HepG2 (cell line): ENCODE measurements at regions not wholly inside any gene's neighbourhood (a gene's known extent, or its start where the extent isn't known, plus 50 kb on each side); places are given as distances from the start of the nearest gene placed in this dataset.

Experiments used
- ATAC-seq: fragments of 200-7000 bp; cut with Tn5 transposase; 3 replicates; pipeline ENCODE4 v1.9.1; 2020; ENCODE audit warnings: mild to moderate bottlenecking, moderate library complexity
- BruUV-seq: library from RNA; stranded (reverse); fragments of 400-500 nt; replicated peaks from 2 replicates; lab custom pipeline; 2021; lab: Mats Ljungman, UMichigan
- CTCF ChIA-PET: fragments of 300-600 bp; formaldehyde crosslinking; extraction: SDS; loops from one replicate; lab custom pipeline; 2021; ENCODE audit warnings: low total read pairs, inconsistent platforms, low intra/inter-chr PET ratio; lab: Yijun Ruan, JAX
- POLR2A ChIA-PET: fragments of 350-600 bp; sonication (Branson Sonifier 250); formaldehyde crosslinking; loops from one replicate; lab custom pipeline; 2020; ENCODE audit warnings: antibody characterized with exemption, inconsistent platforms; lab: Yijun Ruan, JAX
- DNase-seq: peaks from one replicate; pipeline ENCODE4 v3.0.0-alpha.2; 2015; ENCODE audit warnings: low spot score
- FAIRE-seq: peaks from 3 replicates; lab custom pipeline; 2011; peaks lifted over from hg19 to GRCh38; lab: Jason Lieb, UNC
- H2AFZ ChIP-seq: one replicate; pipeline ENCODE4 v1.6.1; 2011; ENCODE audit warnings: low read length, inconsistent platforms
- H3K27ac ChIP-seq: fragments of 300-600 bp; 3 replicates; pipeline ENCODE4 v1.8.0; 2011; ENCODE audit warnings: mixed run types, mild to moderate bottlenecking, mixed read lengths, low read length, inconsistent platforms; ENCODE audit not compliant: insufficient read depth; ENCODE audit errors: extremely low read length
- H3K27me3 ChIP-seq, 2 experiments: fragments of 200-600 bp in 1 of 2; 2 replicates in 1 of 2; 3 replicates in 1 of 2; pipeline versions ENCODE4 v1.6.0 to v1.8.0; 2011; ENCODE audit warnings: low read length in 2 of 2, mild to moderate bottlenecking in 2 of 2, moderate library complexity in 2 of 2, inconsistent platforms in 1 of 2; ENCODE audit not compliant: insufficient read depth in 2 of 2, control insufficient read depth in 1 of 2
- H3K36me3 ChIP-seq, 2 experiments: fragments of 200-600 bp in 1 of 2; replicated peaks in 1 of 2; 2 replicates in 1 of 2; 3 replicates in 1 of 2; pipeline versions ENCODE4 v1.5.1 to v1.8.0; 2011; ENCODE audit warnings: low read length in 2 of 2, inconsistent platforms in 1 of 2; ENCODE audit not compliant: insufficient read depth in 2 of 2, control insufficient read depth in 1 of 2
- H3K4me1 ChIP-seq: 2 replicates; pipeline ENCODE4 v1.5.1; 2012; ENCODE audit warnings: low read length, inconsistent platforms; ENCODE audit not compliant: insufficient read depth
- H3K4me2 ChIP-seq: 2 replicates; pipeline ENCODE4 v1.6.0; 2011; ENCODE audit warnings: low read depth, low read length, inconsistent platforms
- H3K4me3 ChIP-seq, 3 experiments: fragments of 200-600 bp in 1 of 3; sonication (generic), shearing (Covaris generic) in 1 of 3; replicated peaks in 1 of 3; 2 replicates each; pipeline ENCODE4 v1.5.1; 2011 to 2016; ENCODE audit warnings: low read length in 3 of 3, inconsistent platforms in 2 of 3, low read depth in 2 of 3, mild to moderate bottlenecking in 2 of 3, control low read depth in 1 of 3, mixed read lengths in 1 of 3; ENCODE audit not compliant: insufficient read depth in 1 of 3
- H3K79me2 ChIP-seq: one replicate; pipeline ENCODE4 v1.6.1; 2011; ENCODE audit warnings: low read length, inconsistent platforms; ENCODE audit not compliant: insufficient read depth
- H3K9ac ChIP-seq: 2 replicates; pipeline ENCODE4 v1.6.0; 2011; ENCODE audit warnings: mild to moderate bottlenecking, low read depth, low read length, inconsistent platforms; ENCODE audit not compliant: insufficient read depth
- H3K9me3 ChIP-seq: 2 replicates; pipeline ENCODE4 v1.5.1; 2012; ENCODE audit warnings: mild to moderate bottlenecking, low read length
- H4K20me1 ChIP-seq: 2 replicates; pipeline ENCODE4 v1.6.0; 2011; ENCODE audit warnings: inconsistent platforms, mild to moderate bottlenecking, low read length, moderate library complexity; ENCODE audit not compliant: insufficient read depth
- CAMTA2 ChIP-seq: sonication (generic); formaldehyde crosslinking; IDR thresholded peaks from 2 replicates; pipeline ENCODE4 v1.4.0; 2020; ENCODE audit warnings: mild to moderate bottlenecking, missing genetic modification reagents, borderline replicate concordance
- KIAA2018 ChIP-seq: sonication (generic); formaldehyde crosslinking; IDR thresholded peaks from 2 replicates; pipeline ENCODE4 v1.5.0; 2020; ENCODE audit warnings: mild to moderate bottlenecking, missing genetic modification reagents, borderline replicate concordance
- MBNL3 ChIP-seq: fragments of 250-450 bp; sonication (Bioruptor Pico); conservative IDR thresholded peaks from 2 replicates; pipeline ENCODE4 v1.8.0; 2022; ENCODE audit warnings: mild to moderate bottlenecking, inconsistent platforms
- RFXANK ChIP-seq: IDR thresholded peaks from 2 replicates; pipeline ENCODE4 v1.6.1; 2016
- SAFB2 ChIP-seq: sonication (generic); formaldehyde crosslinking; IDR thresholded peaks from 2 replicates; pipeline ENCODE4 v1.5.1; 2020; ENCODE audit warnings: missing genetic modification reagents, low read depth, mild to moderate bottlenecking, borderline replicate concordance
- SNAPC5 ChIP-seq: sonication (generic); formaldehyde crosslinking; IDR thresholded peaks from 2 replicates; pipeline ENCODE4 v1.8.1; 2023; ENCODE audit warnings: mild to moderate bottlenecking, missing genetic modification reagents, borderline replicate concordance
- ZBTB44 ChIP-seq: sonication (generic); formaldehyde crosslinking; IDR thresholded peaks from 2 replicates; pipeline ENCODE4 v1.4.0; 2020; ENCODE audit warnings: missing genetic modification reagents
- ZFP41 ChIP-seq: sonication (generic); formaldehyde crosslinking; IDR thresholded peaks from 2 replicates; pipeline ENCODE4 v1.4.0; 2020; ENCODE audit warnings: mild to moderate bottlenecking, missing genetic modification reagents, borderline replicate concordance
- ZIK1 ChIP-seq: sonication (generic); formaldehyde crosslinking; IDR thresholded peaks from 2 replicates; pipeline ENCODE4 v1.5.0; 2020; ENCODE audit warnings: mild to moderate bottlenecking, low read depth, missing genetic modification reagents, borderline replicate concordance
- ZNF224 ChIP-seq: sonication (generic); formaldehyde crosslinking; IDR thresholded peaks from 2 replicates; pipeline ENCODE4 v1.5.0; 2020; ENCODE audit warnings: mild to moderate bottlenecking, missing genetic modification reagents
- ZNF430 ChIP-seq: sonication (generic); formaldehyde crosslinking; IDR thresholded peaks from 2 replicates; pipeline ENCODE4 v1.9.0; 2021; ENCODE audit warnings: mild to moderate bottlenecking, missing genetic modification reagents
- ZNF652 ChIP-seq: IDR thresholded peaks from 2 replicates; pipeline ENCODE4 v1.6.1; 2016; ENCODE audit warnings: low read depth, borderline replicate concordance
- WGBS: methylation state at CpG from one replicate; pipeline ENCODE4 v1.1.6; 2017; ENCODE audit warnings: low lambda C conversion rate; 5-methylcytosine and 5-hydroxymethylcytosine counted together
- in situ Hi-C: cut with HindIII; loops from 2 replicates; pipeline ENCODE4 v1.10.0; 2017; ENCODE audit warnings: low pct_unique_long_range_greater_than_20kb; ENCODE audit not compliant: extremely low pct_ligation_motif_present
- intact Hi-C: fragments of 100-400 bp; cut with micrococcal nuclease; formaldehyde crosslinking; loops from one replicate; pipeline ENCODE4 v1.10.0; 2022; ENCODE audit not compliant: unreplicated experiment

GRCh38 chr4:107423677-107424405 is 296.2 kb downstream of the PAPSS1 start:
- POLR2A ChIA-PET, result no interaction called here
- no peak for FAIRE-seq
- TF ChIP-seq CAMTA2 (CRISPR knock-in tag) (no peak), KIAA2018 (no peak), ZNF652 (CRISPR knock-in tag) (no peak), MBNL3 (CRISPR knock-in tag) (no peak), SNAPC5 (no peak), RFXANK (CRISPR knock-in tag) (no peak), SAFB2 (CRISPR knock-in tag) (no peak), ZNF224 (no peak), ZIK1 (CRISPR knock-in tag) (no peak), ZNF430 (CRISPR knock-in tag) (no peak), ZFP41 (CRISPR knock-in tag) (no peak), ZBTB44 (CRISPR knock-in tag) (no peak)

More at GRCh38 chr4:107423677-107424405, 296.2 kb downstream of the PAPSS1 start:
- no peak overlapping the region for H3K9ac ChIP-seq
- in situ Hi-C loops, result no loop called here
- H3K27me3 ChIP-seq, result no peaks in the 10 kb centered on the region
- H3K4me1 ChIP-seq, result no peaks in the 10 kb centered on the region
- intact Hi-C loops, result no loop called here
- no peaks in the 10 kb centered on the region for H4K20me1 ChIP-seq
- DNase-seq (no peak), ATAC-seq (no peak)
- no peak overlapping the region for H2AFZ ChIP-seq
- H3K27ac ChIP-seq, result no peak overlapping the region
- no peaks in the 10 kb centered on the region for H3K79me2 ChIP-seq
- CTCF ChIA-PET, result no interaction called here
- no peak overlapping the region for H3K4me2 ChIP-seq
- 44% methylated on average over 2 of the region's 2 CpGs for WGBS
- no peaks in the 10 kb centered on the region for H3K36me3 ChIP-seq
- H3K9me3 ChIP-seq, result no peaks in the 10 kb centered on the region
- BruUV-seq, result no TSS peak
- H3K4me3 ChIP-seq, result no peak overlapping the region
